Naive thymus-derived CD8-positive, alpha-beta T cell (primary cell): ENCODE measurements at regions not wholly inside any gene's neighbourhood (a gene's known extent, or its start where the extent isn't known, plus 50 kb on each side); places are given as distances from the start of the nearest gene placed in this dataset.

Experiments
- ATAC-seq, 2 donors: fragments of 150-1000 bp; cut with Tn5 transposase in 1 of 2; sonication (Bioruptor Pico), chemical (Tn5 transposase) in 1 of 2; 1 replicate in 1 of 2; 2 replicates in 1 of 2; pipeline ENCODE4 v1.10.0; 2021; ENCODE audit warnings: mild to moderate bottlenecking in 2 of 2, moderate library complexity in 2 of 2
- POLR2A ChIA-PET: fragments of 350-600 bp; sonication (Branson Sonifier 250); formaldehyde crosslinking; loops from one replicate; lab custom pipeline; 2021; ENCODE audit warnings: antibody characterized with exemption; lab: Charles Lee
- DNase-seq, 10 donors: peaks; one replicate each; pipeline versions ENCODE4 v3.0.0 to v3.0.0-alpha.2; 2020 to 2022
- H3K27ac Mint-ChIP-seq, 10 donors: one replicate each; pipeline ENCODE4 v1.8.0; 2020 to 2022; ENCODE audit warnings: mild to moderate bottlenecking in 10 of 10, mixed read lengths in 10 of 10, moderate library complexity in 4 of 10, inconsistent platforms in 1 of 10
- H3K27me3 Mint-ChIP-seq, 5 donors: one replicate each; pipeline ENCODE4 v1.8.0; 2021 to 2022; ENCODE audit warnings: mixed read lengths in 5 of 5
- H3K36me3 Mint-ChIP-seq, 3 donors: one replicate each; pipeline ENCODE4 v1.8.0; 2020 to 2022; ENCODE audit warnings: mixed read lengths in 3 of 3, mild to moderate bottlenecking in 2 of 3, inconsistent platforms in 1 of 3
- H3K4me1 Mint-ChIP-seq, 4 donors: one replicate each; pipeline ENCODE4 v1.8.0; 2021 to 2022; ENCODE audit warnings: mixed read lengths in 4 of 4
- H3K4me3 Mint-ChIP-seq, 10 donors: one replicate each; pipeline ENCODE4 v1.8.0; 2020 to 2022; ENCODE audit warnings: mild to moderate bottlenecking in 10 of 10, mixed read lengths in 10 of 10, moderate library complexity in 6 of 10, inconsistent platforms in 1 of 10
- H3K9me3 Mint-ChIP-seq, 9 donors: one replicate each; pipeline ENCODE4 v1.8.0; 2020 to 2022; ENCODE audit warnings: mixed read lengths in 9 of 9, mild to moderate bottlenecking in 3 of 9, inconsistent platforms in 1 of 9, moderate library complexity in 1 of 9

DNA sequence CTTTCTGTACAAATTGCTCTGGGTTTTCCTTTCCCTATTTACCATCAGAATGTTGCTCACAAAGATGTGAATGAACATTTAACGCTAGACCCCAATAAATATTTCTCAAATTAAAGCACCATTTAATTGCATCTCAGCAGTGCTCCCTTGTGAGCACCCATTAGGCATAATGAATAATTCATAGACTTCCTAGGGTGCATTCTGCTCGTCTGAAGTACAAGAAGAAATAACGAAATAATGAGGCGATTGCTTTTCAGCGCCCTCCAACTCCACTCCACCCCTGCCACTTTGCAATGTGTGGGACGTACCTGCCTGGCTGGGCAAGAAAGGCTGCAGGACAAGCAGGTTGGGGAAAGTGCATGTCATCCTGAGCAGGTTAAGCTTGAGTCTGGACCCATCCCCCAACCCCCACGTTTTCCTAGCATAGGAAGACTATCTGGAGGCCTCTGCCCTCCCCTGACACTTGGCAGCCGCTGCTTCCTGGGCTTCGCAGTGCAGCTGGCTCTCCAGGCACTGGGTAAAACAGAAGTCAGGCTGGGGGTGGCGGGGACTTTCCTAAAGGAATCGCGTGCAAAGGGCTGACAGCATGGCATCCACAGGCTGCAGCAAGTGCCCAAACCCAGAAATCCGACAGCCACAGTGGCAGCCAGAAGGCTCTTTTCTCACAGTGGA, 253.7 kb downstream of the DUSP6 start:
- Mint-ChIP-seq H3K27me3 (peaks cover 0 to 4% (median 0%) of the 10 kb centered on the region in 5 donors), H3K27ac (no peak overlapping the region), H3K4me3 (no peak overlapping the region), H3K9me3 (no peaks in the 10 kb centered on the region), H3K4me1 (no peaks in the 10 kb centered on the region), H3K36me3 (no peaks in the 10 kb centered on the region)
- POLR2A ChIA-PET = no interaction called here
- DNase-seq (no peak), ATAC-seq (no peak)

DNA sequence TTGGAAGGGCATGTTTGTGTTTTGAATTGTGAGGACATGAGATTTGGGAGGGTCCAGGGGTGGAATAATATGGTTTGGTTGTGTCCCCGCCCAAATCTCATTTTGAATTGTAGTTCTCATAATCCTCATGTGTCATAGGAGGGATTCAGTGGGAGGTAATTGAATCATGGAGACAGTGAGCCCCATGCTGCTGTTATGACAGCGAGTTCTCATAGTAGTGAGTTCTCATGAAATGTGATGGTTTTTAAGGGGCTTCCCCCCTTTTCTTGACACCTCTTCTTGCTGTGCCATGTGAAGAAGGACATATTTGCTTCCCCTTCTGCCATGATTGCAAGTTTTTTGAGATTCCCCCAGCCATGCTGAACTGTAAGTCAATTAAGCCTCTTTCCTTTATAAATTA, 260.0 kb downstream of the DUSP6 start:
- POLR2A ChIA-PET = no interaction called here
- no peak overlapping the region for H3K4me3 Mint-ChIP-seq
- DNase-seq (no peak), ATAC-seq (no peak)
- H3K36me3 Mint-ChIP-seq = peaks cover 2 to 6% (median 6%) of the 10 kb centered on the region in 3 donors
- no peak overlapping the region for H3K27ac Mint-ChIP-seq
- H3K27me3 Mint-ChIP-seq = peaks cover 0 to 10% (median 4%) of the 10 kb centered on the region in 5 donors
- H3K4me1 Mint-ChIP-seq = no peaks in the 10 kb centered on the region
- peaks cover 0 to 22% (median 8%) of the 10 kb centered on the region in 9 donors for H3K9me3 Mint-ChIP-seq

- DNase-seq (no peak), ATAC-seq (no peak)
- Mint-ChIP-seq H3K4me1 (no peaks in the 10 kb centered on the region), H3K27ac (no peak overlapping the region), H3K4me3 (no peak overlapping the region), H3K9me3 (peaks cover 0 to 22% (median 8%) of the 10 kb centered on the region in 9 donors), H3K27me3 (peaks cover under 1 to 12% (median 4%) of the 10 kb centered on the region in 5 donors), H3K36me3 (peaks cover 2 to 6% (median 6%) of the 10 kb centered on the region in 3 donors)
- POLR2A ChIA-PET = interaction anchor here (0.5 kb wide), 1 partner anchor 86 kb away, joined by 3 read pairs; no protein-coding TSS in a partner anchor
These were observed 260.9 kb downstream of the DUSP6 start for GRCh38 chr12:89091293-89091841.

DNA sequence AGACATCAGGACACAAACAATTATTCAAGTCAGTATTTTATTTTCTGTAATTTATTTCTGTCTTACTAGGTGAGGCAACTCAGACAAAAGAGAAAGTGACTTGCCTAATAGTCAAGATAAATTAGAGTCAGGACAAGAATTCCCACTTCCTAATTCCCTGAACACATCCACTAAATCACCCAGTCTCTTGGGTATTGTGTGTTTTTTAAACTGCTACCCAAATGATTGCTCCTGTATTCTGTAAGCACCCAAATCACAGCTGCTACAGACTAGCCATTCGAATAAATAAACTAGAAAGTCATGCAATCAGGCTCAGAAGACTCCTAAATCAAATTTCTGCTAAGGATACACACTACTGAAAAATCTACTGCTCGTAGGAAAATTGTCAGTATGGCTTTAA, 263.0 kb downstream of the DUSP6 start:
- Mint-ChIP-seq H3K4me1 (no peaks in the 10 kb centered on the region), H3K4me3 (no peak overlapping the region), H3K27ac (no peak overlapping the region), H3K27me3 (peaks cover 2 to 26% (median 6%) of the 10 kb centered on the region in 5 donors), H3K9me3 (peaks cover 0 to 22% (median 8%) of the 10 kb centered on the region in 9 donors), H3K36me3 (peaks cover 2 to 6% (median 6%) of the 10 kb centered on the region in 3 donors)
- ATAC-seq (no peak), DNase-seq (no peak)
- POLR2A ChIA-PET = no interaction called here

DNA sequence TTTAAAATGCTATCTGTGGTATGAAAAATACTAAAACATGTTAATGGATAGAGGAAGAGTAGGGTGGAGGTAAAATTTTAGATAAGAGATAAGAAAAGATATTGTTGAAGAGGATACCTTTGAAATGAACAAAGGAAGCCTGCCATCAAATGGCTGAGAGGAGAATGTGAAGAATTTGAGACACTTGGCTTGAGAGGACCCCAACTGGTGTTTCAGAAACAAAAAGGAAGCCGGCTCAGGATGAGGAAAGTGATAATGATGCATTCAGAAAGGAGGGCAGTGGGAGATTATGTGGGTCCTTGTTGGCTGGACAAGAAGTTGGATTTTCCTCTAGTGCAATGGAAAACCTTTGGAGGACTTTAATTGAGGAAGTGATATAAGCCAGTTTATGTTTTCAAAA, 264.4 kb downstream of the DUSP6 start:
- no peak for ATAC-seq
- POLR2A ChIA-PET = no interaction called here
- H3K9me3 Mint-ChIP-seq = peaks cover 0 to 22% (median 8%) of the 10 kb centered on the region in 9 donors
- peaks cover 5 to 29% (median 6%) of the 10 kb centered on the region in 5 donors for H3K27me3 Mint-ChIP-seq
- H3K27ac Mint-ChIP-seq = no peak overlapping the region
- H3K4me3 Mint-ChIP-seq = no peak overlapping the region
- DNase-seq = no peak
- H3K36me3 Mint-ChIP-seq = peaks cover 2 to 6% (median 6%) of the 10 kb centered on the region in 3 donors
- no peaks in the 10 kb centered on the region for H3K4me1 Mint-ChIP-seq

- Mint-ChIP-seq H3K9me3 (peaks cover 0 to 22% (median 8%) of the 10 kb centered on the region in 9 donors), H3K27ac (no peak overlapping the region), H3K4me3 (no peak overlapping the region), H3K36me3 (peaks cover 2 to 6% (median 6%) of the 10 kb centered on the region in 3 donors), H3K27me3 (peaks cover 3 to 29% (median 5%) of the 10 kb centered on the region in 5 donors), H3K4me1 (peaks cover 0 to 3% (median 0%) of the 10 kb centered on the region in 4 donors)
- DNase-seq (no peak), ATAC-seq (no peak)
- POLR2A ChIA-PET = no interaction called here
These were observed 265.0 kb downstream of the DUSP6 start for GRCh38 chr12:89087149-89087825.

DNA sequence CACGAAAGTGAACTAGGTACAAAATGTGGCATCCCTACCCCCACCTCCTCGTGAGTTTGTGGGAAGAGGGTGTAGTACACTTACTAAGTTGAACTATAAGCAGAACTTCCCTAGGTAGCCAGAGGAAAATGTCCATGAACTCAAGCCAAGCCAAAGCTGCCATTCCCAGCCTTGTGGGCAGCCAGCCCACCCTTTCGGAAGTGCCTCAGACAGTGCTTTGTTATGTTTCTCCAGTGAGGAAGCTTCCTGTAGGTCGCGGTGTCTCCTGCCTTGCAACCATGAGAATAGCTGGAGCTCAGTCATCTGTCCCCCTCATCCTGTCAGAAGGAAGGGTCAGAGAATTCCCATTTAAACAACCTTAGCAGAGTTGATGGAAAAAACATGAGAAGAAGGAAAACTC, 266.9 kb downstream of the DUSP6 start:
- DNase-seq (no peak), ATAC-seq (no peak)
- H3K27ac Mint-ChIP-seq = no peak overlapping the region
- H3K4me3 Mint-ChIP-seq = no peak overlapping the region
- peaks cover under 1 to 3% (median 3%) of the 10 kb centered on the region in 3 donors for H3K36me3 Mint-ChIP-seq
- peaks cover 5 to 29% (median 5%) of the 10 kb centered on the region in 5 donors for H3K27me3 Mint-ChIP-seq
- peaks cover 0 to 4% (median 0%) of the 10 kb centered on the region in 9 donors for H3K9me3 Mint-ChIP-seq
- POLR2A ChIA-PET = no interaction called here
- peaks cover 0 to 4% (median 0%) of the 10 kb centered on the region in 4 donors for H3K4me1 Mint-ChIP-seq

DNA sequence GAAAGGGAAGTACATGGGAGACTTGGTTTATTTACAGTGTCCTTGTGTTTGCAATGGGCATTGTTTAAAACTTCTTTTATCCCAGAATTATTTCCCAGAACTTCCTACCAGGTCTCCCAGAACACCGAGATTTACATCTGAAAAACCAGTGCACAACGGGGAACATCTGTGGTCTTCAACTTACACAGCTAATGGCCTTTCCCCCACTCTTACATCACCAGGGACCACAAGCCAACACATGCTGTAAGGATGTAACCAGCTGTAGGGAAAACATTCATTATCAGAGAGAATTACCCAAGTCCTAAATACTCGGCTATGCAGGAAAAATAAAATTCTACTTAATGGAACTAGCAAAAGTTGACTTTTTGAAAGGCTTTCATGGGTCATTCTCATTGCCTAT, 267.6 kb downstream of the DUSP6 start:
- Mint-ChIP-seq H3K4me1 (peaks cover 0 to 4% (median 0%) of the 10 kb centered on the region in 4 donors), H3K4me3 (no peak overlapping the region), H3K27ac (no peak overlapping the region), H3K27me3 (peaks cover 5 to 29% (median 5%) of the 10 kb centered on the region in 5 donors), H3K9me3 (no peaks in the 10 kb centered on the region), H3K36me3 (no peaks in the 10 kb centered on the region)
- no peak for DNase-seq
- POLR2A ChIA-PET = no interaction called here
- no peak for ATAC-seq

DNA sequence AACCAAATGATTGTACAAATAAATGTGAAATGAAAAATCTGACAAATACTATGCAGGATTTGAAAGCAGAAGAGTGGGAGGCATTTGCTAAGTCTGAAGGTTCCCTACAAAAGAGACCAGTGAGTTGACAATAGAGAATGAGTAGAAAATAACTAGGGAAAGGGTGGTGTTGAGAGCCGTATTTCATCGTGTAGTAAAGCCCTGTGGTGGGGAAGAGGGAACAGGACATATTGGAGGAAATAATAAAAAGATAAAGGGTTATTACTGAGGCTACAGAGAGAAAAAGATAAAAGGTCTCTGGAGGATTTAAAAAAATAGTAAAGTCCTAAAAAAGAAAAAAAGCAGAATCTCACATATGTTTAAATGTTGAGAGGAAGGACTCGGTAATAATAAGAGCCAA, 268.8 kb downstream of the DUSP6 start:
- Mint-ChIP-seq H3K27ac (no peak overlapping the region), H3K36me3 (no peaks in the 10 kb centered on the region), H3K27me3 (peaks cover 5 to 29% (median 5%) of the 10 kb centered on the region in 5 donors), H3K4me1 (peaks cover 0 to 4% (median 0%) of the 10 kb centered on the region in 4 donors), H3K4me3 (no peak overlapping the region), H3K9me3 (no peaks in the 10 kb centered on the region)
- POLR2A ChIA-PET = no interaction called here
- DNase-seq (no peak), ATAC-seq (no peak)

DNA sequence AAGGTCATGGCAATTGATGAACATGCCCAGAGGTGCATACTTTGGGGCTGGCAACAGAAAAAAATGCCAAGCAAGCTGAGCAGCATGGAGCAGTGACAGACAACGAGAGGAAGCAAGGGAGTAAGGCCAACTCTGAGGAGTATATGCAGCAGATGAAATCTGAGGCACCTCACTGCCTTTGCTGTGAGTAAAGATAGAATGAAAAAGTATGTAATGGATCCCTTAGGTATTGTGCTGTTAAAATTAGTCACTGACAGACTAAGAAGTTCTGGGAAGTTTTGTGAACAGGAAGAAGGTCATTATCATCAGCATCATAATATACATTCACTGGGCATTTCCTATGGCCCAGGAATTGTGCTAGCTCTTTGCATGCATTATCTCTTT, 269.9 kb downstream of the DUSP6 start:
- no peak overlapping the region for H3K27ac Mint-ChIP-seq
- no peaks in the 10 kb centered on the region for H3K9me3 Mint-ChIP-seq
- H3K4me3 Mint-ChIP-seq = no peak overlapping the region
- ATAC-seq (no peak), DNase-seq (no peak)
- peaks cover 0 to 4% (median 0%) of the 10 kb centered on the region in 4 donors for H3K4me1 Mint-ChIP-seq
- POLR2A ChIA-PET = no interaction called here
- no peaks in the 10 kb centered on the region for H3K36me3 Mint-ChIP-seq
- H3K27me3 Mint-ChIP-seq = peaks cover 3 to 19% (median 5%) of the 10 kb centered on the region in 5 donors

DNA sequence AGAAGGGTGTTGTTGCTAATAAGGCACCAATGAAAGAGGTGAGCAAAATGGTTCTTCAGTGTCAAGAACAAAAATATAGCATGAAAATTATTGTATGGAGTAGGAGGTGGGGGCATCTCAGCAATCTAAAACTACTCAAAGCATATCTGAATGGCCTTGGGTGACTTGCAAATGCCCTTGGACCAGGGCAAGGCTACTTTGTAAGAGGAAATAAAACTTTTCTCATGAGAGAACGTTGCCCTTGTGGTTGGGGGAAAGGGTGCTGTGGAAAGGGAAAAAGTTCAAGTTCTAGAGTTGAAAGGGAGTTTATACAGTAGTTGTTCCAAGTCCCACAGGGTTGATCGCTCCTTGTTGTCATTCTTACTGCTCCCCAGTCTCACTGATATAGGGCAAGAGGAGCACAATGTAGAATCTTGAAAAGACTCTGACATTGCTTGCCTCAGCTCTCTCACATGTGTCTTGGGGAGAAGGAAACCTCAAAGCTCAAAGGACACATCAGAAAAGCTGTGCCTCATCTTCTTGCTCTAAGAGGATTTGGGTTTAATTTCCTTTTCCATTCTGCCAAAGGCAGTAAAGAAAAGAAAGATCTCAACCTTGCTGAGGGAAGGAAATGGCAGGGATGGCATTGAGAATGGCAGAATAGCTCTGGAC, 270.5 kb downstream of the DUSP6 start:
- Mint-ChIP-seq H3K27ac (no peak overlapping the region), H3K27me3 (peaks cover 3 to 17% (median 5%) of the 10 kb centered on the region in 5 donors), H3K4me3 (no peak overlapping the region), H3K4me1 (peaks cover 0 to 4% (median 0%) of the 10 kb centered on the region in 4 donors), H3K36me3 (no peaks in the 10 kb centered on the region), H3K9me3 (no peaks in the 10 kb centered on the region)
- no peak for ATAC-seq
- no peak for DNase-seq
- POLR2A ChIA-PET = no interaction called here

GRCh38 chr12:89080793-89081465, 271.4 kb downstream of the DUSP6 start:
- no peak overlapping the region for H3K27ac Mint-ChIP-seq
- peaks cover 0 to 4% (median 0%) of the 10 kb centered on the region in 4 donors for H3K4me1 Mint-ChIP-seq
- no peak for ATAC-seq
- DNase-seq = no peak
- no peak overlapping the region for H3K4me3 Mint-ChIP-seq
- POLR2A ChIA-PET = no interaction called here
- H3K27me3 Mint-ChIP-seq = peaks cover 2 to 17% (median 5%) of the 10 kb centered on the region in 5 donors
- H3K36me3 Mint-ChIP-seq = no peaks in the 10 kb centered on the region
- no peaks in the 10 kb centered on the region for H3K9me3 Mint-ChIP-seq
